Uterus (tissue), 2 donors: ENCODE measurements at regions not wholly inside any gene's neighbourhood (a gene's known extent, or its start where the extent isn't known, plus 50 kb on each side); places are given as distances from the start of the nearest gene placed in this dataset.
"Not testable (repeated sequence)": the region's sequence is repeated elsewhere in the genome, so short reads cannot be mapped to it uniquely, and the experiment has no call there.

Source experiments
- POLR2A ChIP-seq, 2 donors: fragments of 450-650 bp; IDR thresholded peaks; one replicate each; pipeline ENCODE4 v1.6.1; 2016; ENCODE audit warnings: antibody characterized with exemption in 2 of 2, mild to moderate bottlenecking in 1 of 2, moderate library complexity in 1 of 2
- TF ChIP-seq, protein P1 (sequence below), 4 experiments: fragments of 200-600 bp in 2 of 4; fragments of 450-650 bp in 2 of 4; sonication (generic) in 2 of 4; IDR thresholded peaks; one replicate each; pipeline ENCODE4 v1.5.1; 2016 to 2019; ENCODE audit warnings: antibody characterized with exemption in 4 of 4, mild to moderate bottlenecking in 2 of 4, moderate library complexity in 1 of 4

DNA sequence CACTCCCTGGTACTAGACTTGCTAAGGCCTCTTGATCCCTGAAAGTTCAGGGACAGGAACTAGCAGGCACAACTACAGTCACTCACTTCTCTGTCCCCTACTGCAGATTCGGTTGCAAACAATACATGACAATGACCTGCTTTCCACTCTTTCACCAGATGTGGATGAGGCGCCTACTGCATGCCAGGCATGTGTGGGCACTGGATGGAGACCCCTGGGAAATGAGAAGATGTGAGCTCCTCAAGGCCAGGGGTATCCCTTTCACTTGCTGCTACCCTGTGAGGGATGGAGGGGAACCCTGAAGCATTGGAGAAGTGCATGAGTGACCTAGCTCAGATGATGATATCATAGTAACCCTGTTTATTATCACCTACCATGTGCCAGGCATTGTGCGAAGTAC is 933.4 kb upstream of the TPTE start:
- TF ChIP-seq, protein P1, sequence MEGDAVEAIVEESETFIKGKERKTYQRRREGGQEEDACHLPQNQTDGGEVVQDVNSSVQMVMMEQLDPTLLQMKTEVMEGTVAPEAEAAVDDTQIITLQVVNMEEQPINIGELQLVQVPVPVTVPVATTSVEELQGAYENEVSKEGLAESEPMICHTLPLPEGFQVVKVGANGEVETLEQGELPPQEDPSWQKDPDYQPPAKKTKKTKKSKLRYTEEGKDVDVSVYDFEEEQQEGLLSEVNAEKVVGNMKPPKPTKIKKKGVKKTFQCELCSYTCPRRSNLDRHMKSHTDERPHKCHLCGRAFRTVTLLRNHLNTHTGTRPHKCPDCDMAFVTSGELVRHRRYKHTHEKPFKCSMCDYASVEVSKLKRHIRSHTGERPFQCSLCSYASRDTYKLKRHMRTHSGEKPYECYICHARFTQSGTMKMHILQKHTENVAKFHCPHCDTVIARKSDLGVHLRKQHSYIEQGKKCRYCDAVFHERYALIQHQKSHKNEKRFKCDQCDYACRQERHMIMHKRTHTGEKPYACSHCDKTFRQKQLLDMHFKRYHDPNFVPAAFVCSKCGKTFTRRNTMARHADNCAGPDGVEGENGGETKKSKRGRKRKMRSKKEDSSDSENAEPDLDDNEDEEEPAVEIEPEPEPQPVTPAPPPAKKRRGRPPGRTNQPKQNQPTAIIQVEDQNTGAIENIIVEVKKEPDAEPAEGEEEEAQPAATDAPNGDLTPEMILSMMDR (IDR thresholded peaks at IDR 0.05) = not testable (repeated sequence)
- not testable (repeated sequence) for TF ChIP-seq POLR2A (IDR thresholded peaks at IDR 0.05)
